ENCODE measurements at regions not wholly inside any gene's neighbourhood (a gene's known extent, or its start where the extent isn't known, plus 50 kb on each side); places are given as distances from the start of the nearest gene placed in this dataset.
"Not testable (repeated sequence)": the region's sequence is repeated elsewhere in the genome, so short reads cannot be mapped to it uniquely, and the experiment has no call there.

DNA sequence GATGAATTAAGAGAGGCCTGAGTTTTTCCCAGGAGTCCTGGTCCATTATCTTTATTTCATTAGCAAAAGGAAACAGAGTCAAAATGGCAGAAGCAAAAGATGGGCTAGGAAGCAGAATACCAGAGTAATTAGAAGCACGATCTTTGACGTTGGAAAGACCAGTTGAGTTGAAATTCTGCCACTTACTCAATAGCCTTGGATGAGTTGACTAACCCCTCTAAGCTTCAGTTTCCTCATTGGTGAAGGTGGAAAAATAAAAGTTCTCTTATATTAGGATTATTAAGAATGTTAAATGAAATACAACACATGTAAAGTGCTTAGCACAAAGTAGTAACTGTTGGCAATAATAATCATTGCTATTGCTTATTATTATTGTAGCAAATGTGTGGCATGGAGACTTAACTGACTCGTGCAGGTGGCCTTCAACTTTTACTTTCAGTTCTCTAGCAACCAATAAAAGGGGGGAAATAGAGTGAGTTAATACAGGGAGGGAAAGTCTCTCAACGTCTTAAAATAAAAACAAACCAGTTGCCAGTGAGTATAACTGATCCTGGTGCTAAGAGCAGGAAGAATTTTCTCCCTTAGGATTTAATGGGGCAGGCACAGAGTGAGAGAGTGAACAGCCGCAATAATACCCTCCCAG, 50.8 kb upstream of the ACBD5 start:
- TF ChIP-seq, protein P1, sequence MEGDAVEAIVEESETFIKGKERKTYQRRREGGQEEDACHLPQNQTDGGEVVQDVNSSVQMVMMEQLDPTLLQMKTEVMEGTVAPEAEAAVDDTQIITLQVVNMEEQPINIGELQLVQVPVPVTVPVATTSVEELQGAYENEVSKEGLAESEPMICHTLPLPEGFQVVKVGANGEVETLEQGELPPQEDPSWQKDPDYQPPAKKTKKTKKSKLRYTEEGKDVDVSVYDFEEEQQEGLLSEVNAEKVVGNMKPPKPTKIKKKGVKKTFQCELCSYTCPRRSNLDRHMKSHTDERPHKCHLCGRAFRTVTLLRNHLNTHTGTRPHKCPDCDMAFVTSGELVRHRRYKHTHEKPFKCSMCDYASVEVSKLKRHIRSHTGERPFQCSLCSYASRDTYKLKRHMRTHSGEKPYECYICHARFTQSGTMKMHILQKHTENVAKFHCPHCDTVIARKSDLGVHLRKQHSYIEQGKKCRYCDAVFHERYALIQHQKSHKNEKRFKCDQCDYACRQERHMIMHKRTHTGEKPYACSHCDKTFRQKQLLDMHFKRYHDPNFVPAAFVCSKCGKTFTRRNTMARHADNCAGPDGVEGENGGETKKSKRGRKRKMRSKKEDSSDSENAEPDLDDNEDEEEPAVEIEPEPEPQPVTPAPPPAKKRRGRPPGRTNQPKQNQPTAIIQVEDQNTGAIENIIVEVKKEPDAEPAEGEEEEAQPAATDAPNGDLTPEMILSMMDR (IDR thresholded peaks at IDR 0.05): not testable (repeated sequence)
- TF ChIP-seq POLR2A (IDR thresholded peaks at IDR 0.05): not testable (repeated sequence)

All from lower leg skin (tissue), 3 donors.